Breast epithelium (tissue), 4 donors: ENCODE measurements at regions not wholly inside any gene's neighbourhood (a gene's known extent, or its start where the extent isn't known, plus 50 kb on each side); places are given as distances from the start of the nearest gene placed in this dataset.
A peak's percentile ranks its signal among the peaks of the same experiment; 100 is the strongest.

Source experiments
- DNase-seq, 2 donors: peaks; one replicate each; pipeline ENCODE4 v3.0.0-alpha.2; 2019; ENCODE audit warnings: low spot score in 2 of 2
- H3K27ac ChIP-seq, 2 donors: fragments of 200-600 bp; sonication (generic) in 1 of 2; one replicate each; pipeline ENCODE4 v1.5.1; 2016 to 2019; ENCODE audit warnings: mild to moderate bottlenecking in 1 of 2
- H3K27me3 ChIP-seq, 2 donors: fragments of 200-600 bp; sonication (generic) in 1 of 2; one replicate each; pipeline versions ENCODE4 v1.5.1 to v1.6.0; 2017 to 2019; ENCODE audit warnings: control low read depth in 1 of 2, mild to moderate bottlenecking in 1 of 2
- H3K36me3 ChIP-seq: fragments of 200-600 bp; one replicate; pipeline ENCODE4 v1.5.1; 2019
- H3K4me1 ChIP-seq, 2 donors: fragments of 200-600 bp; sonication (generic); one replicate each; pipeline ENCODE4 v1.5.1; 2016 to 2019; ENCODE audit warnings: control low read depth in 1 of 2
- H3K4me3 ChIP-seq, 3 donors: fragments of 200-600 bp; sonication (generic); 1 replicate in 2 of 3; 2 replicates in 1 of 3; pipeline ENCODE4 v1.5.1; 2016 to 2019; ENCODE audit warnings: mild to moderate bottlenecking in 3 of 3, moderate library complexity in 2 of 3
- H3K9me3 ChIP-seq, 2 donors: fragments of 200-600 bp; sonication (generic) in 1 of 2; one replicate each; pipeline ENCODE4 v1.5.1; 2016 to 2019; ENCODE audit warnings: control low read depth in 1 of 2
- POLR2A ChIP-seq: fragments of 450-650 bp; IDR thresholded peaks from one replicate; pipeline ENCODE4 v1.6.1; 2016; ENCODE audit warnings: antibody characterized with exemption, mild to moderate bottlenecking, moderate library complexity
- POLR2AphosphoS5 ChIP-seq, 3 donors: sonication (generic); formaldehyde crosslinking; IDR thresholded peaks; one replicate each; pipeline ENCODE4 v1.6.1; 2017; ENCODE audit warnings: antibody characterized with exemption in 3 of 3
- intact Hi-C: fragments of 100-400 bp; cut with DNase I; formaldehyde crosslinking; loops from one replicate; pipeline ENCODE4 v1.15.1; 2023; ENCODE audit warnings: low total_unique reads
- TF ChIP-seq, protein P1 (sequence below), 3 donors: fragments of 450-650 bp; IDR thresholded peaks; one replicate each; pipeline ENCODE4 v1.5.1; 2016 to 2017; ENCODE audit warnings: antibody characterized with exemption in 3 of 3, mild to moderate bottlenecking in 3 of 3, moderate library complexity in 3 of 3

DNA sequence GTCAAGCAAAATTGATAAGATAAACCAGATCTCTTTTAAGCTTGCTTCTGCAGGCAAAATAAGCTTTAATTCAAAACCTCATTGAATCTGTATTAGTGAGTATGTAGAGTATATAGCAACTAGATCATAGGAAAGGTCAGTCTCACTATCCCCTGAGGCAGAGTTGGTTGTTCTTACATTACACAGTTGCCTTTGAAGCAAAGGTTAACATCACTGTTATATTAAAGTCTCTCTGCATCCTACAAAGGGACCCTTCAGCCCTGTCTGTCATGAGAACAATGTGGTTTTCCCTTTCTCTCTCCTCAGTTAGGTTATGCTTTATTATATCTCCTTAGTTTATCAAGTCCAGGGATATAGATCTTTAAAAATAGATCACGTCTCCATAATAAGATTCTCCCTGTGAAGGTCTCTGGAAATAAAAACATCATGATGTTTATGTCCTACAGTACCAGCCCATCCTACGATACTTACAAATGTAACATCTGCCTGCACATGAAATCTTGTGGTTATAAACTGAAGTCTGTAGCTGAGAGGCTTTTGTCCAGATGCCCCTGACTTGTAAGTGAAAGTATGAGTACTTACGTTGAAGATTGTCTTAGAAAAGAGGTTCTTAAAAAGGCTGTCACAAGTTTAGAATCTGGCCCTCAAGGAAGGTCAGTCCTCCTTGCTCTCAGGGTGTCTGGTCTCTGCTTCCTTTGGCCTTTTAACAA lies 103.6 kb downstream of the VIP start:
- no peak for DNase-seq
- no peak overlapping the region for H3K4me3 ChIP-seq
- H3K4me1 ChIP-seq: no peaks in the 10 kb centered on the region
- no peaks in the 10 kb centered on the region for H3K27me3 ChIP-seq
- no peak for TF ChIP-seq POLR2A
- TF ChIP-seq, protein P1, sequence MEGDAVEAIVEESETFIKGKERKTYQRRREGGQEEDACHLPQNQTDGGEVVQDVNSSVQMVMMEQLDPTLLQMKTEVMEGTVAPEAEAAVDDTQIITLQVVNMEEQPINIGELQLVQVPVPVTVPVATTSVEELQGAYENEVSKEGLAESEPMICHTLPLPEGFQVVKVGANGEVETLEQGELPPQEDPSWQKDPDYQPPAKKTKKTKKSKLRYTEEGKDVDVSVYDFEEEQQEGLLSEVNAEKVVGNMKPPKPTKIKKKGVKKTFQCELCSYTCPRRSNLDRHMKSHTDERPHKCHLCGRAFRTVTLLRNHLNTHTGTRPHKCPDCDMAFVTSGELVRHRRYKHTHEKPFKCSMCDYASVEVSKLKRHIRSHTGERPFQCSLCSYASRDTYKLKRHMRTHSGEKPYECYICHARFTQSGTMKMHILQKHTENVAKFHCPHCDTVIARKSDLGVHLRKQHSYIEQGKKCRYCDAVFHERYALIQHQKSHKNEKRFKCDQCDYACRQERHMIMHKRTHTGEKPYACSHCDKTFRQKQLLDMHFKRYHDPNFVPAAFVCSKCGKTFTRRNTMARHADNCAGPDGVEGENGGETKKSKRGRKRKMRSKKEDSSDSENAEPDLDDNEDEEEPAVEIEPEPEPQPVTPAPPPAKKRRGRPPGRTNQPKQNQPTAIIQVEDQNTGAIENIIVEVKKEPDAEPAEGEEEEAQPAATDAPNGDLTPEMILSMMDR (IDR thresholded peaks at IDR 0.05): no peak
- H3K9me3 ChIP-seq: no peaks in the 10 kb centered on the region
- no peak overlapping the region for H3K27ac ChIP-seq
- no peaks in the 10 kb centered on the region for H3K36me3 ChIP-seq
- intact Hi-C loops: no loop called here

DNA sequence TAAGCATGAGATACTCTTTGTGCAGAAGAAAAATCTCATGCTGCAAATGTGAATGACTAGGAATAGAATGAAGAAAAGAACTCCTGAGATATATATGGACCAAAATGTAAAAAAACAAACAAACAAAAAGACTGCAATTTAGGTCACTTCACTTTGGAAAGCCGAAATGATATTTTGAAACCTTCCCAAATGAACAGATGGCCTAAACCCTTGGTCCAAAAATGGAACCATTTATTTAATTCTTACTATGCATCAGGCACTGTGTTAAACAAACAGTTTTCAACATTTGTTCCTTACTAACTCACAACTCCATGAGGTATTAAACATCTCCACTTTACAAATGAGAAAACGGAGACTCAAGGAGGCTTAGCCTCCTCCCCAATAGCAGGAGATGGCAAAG lies 107.5 kb downstream of the VIP start:
- H3K27ac ChIP-seq: no peak overlapping the region
- no peak for TF ChIP-seq POLR2AphosphoS5 (IDR thresholded peaks at IDR 0.05)
- TF ChIP-seq, protein P1 (IDR thresholded peaks at IDR 0.05): no peak
- no peak for TF ChIP-seq POLR2A
- intact Hi-C loops: no loop called here
- no peak overlapping the region for H3K4me3 ChIP-seq
- H3K36me3 ChIP-seq: no peaks in the 10 kb centered on the region
- H3K9me3 ChIP-seq: no peaks in the 10 kb centered on the region
- H3K4me1 ChIP-seq: no peaks in the 10 kb centered on the region
- no peak for DNase-seq
- H3K27me3 ChIP-seq: no peaks in the 10 kb centered on the region

DNA sequence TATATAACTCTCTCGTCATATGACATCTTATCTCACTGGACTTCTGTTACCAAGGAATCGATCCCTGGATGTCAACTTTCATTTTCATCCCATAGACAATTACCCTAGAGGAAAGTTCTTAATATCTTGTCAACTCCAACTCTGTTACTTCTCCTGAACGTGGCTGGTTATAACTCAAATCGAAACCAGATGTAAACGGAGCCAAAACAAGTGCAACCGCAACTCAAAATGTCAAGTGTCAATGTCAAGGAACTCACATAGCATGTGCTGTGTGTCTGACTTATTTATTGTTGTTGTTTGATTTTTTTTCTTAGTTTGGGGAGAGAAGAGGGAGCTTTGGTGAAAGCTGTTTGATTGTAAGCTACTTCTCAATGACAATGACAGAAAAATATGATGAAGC lies 108.6 kb downstream of the VIP start:
- Histone ChIP-seq H3K9me3 (no peaks in the 10 kb centered on the region), H3K36me3 (no peaks in the 10 kb centered on the region), H3K27ac (no peak overlapping the region), H3K4me1 (no peaks in the 10 kb centered on the region), H3K27me3 (no peaks in the 10 kb centered on the region), H3K4me3 (no peak overlapping the region)
- TF ChIP-seq, protein P1 (IDR thresholded peaks at IDR 0.05): no peak
- no peak for TF ChIP-seq POLR2AphosphoS5 (IDR thresholded peaks at IDR 0.05)
- no peak for TF ChIP-seq POLR2A
- intact Hi-C loops: no loop called here
- no peak for DNase-seq

DNA sequence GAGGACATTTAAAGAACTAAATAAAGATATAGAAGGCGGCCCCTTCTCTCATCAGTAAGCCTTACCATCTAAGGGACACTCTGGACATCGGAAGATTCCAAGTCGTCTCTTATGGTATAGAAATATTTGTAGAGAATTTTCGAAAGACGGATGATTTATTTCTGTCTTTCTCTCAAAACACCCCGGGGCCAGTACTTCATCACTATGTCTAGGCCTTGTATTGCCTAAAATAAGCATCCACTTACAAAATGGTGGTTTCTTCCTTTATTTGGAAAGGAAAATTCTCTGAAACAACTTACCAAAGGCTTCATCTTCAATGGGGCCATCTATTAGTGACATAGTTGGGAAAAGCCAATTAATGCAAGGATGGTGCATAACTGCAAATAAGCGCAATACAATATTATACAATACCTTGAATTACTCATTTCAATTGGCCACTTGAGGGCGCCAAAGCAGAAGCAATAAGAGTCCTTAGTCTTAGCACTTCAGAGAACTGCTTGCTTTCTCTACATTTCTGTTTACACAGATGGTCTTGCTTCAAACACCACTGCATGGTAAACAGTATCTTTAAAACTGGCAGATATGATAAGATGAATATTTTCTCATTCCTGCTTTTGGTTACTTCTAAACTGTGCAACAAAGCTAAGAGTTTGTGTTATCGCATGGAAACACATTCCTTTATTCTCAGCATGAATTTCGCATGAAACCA lies 113.2 kb downstream of the VIP start:
- Histone ChIP-seq H3K4me3 (no peak overlapping the region), H3K36me3 (no peaks in the 10 kb centered on the region), H3K4me1 (no peaks in the 10 kb centered on the region), H3K27me3 (no peaks in the 10 kb centered on the region), H3K9me3 (no peaks in the 10 kb centered on the region), H3K27ac (no peak overlapping the region)
- DNase-seq: no peak
- intact Hi-C loops: no loop called here
- no peak for TF ChIP-seq POLR2AphosphoS5 (IDR thresholded peaks at IDR 0.05)
- TF ChIP-seq, protein P1 (IDR thresholded peaks at IDR 0.05): peak in 2 of 3 donors; percentile 42 to 54
- no peak for TF ChIP-seq POLR2A

DNA sequence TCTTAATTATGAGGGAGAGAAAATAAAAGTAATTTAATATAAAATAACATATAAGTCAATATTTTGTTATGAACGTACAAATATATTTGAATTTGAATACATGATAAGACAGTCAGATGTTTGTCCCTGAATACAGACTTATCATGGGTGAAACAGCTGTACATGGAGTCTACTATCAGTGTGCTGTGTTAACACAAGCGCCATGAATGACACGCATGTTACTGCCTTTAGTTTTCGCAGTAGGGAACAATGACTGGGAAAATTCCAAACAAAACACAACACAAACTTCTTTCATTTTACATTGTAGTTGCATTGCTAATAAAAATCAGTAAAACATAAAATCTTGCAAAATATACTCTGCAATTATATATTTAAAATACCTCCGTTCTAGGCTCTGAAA lies 108.6 kb downstream of the FBXO5 start:
- no peaks in the 10 kb centered on the region for H3K9me3 ChIP-seq
- no peak overlapping the region for H3K4me3 ChIP-seq
- TF ChIP-seq POLR2AphosphoS5 (IDR thresholded peaks at IDR 0.05) (no peak), POLR2A (no peak)
- TF ChIP-seq, protein P1 (IDR thresholded peaks at IDR 0.05): no peak
- no peaks in the 10 kb centered on the region for H3K27me3 ChIP-seq
- H3K4me1 ChIP-seq: no peaks in the 10 kb centered on the region
- no peak for DNase-seq
- intact Hi-C loops: no loop called here
- H3K27ac ChIP-seq: no peak overlapping the region
- no peaks in the 10 kb centered on the region for H3K36me3 ChIP-seq
